ENCODE measurements at regions not wholly inside any gene's neighbourhood (a gene's known extent, or its start where the extent isn't known, plus 50 kb on each side); places are given as distances from the start of the nearest gene placed in this dataset.

DNA sequence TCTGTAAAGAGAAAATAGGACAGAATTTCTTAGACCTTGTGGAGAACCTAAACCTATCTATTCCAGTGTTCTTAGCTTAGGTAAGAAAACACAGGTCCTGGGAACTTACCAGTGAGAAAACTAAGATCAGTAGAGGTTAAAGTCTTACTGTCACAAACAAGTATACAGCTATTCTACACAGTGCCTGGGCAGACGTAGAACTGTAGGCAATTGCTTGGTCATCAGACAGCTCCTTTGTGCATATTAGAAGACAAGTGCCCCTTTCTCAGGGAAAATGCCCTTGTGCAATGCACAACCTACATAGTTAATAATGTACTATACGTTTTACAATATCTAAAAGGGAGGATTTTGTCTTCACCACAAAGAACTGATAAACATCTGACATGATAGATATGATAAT lies 86.6 kb upstream of the JADE1 start:
- TF ChIP-seq, protein P1, sequence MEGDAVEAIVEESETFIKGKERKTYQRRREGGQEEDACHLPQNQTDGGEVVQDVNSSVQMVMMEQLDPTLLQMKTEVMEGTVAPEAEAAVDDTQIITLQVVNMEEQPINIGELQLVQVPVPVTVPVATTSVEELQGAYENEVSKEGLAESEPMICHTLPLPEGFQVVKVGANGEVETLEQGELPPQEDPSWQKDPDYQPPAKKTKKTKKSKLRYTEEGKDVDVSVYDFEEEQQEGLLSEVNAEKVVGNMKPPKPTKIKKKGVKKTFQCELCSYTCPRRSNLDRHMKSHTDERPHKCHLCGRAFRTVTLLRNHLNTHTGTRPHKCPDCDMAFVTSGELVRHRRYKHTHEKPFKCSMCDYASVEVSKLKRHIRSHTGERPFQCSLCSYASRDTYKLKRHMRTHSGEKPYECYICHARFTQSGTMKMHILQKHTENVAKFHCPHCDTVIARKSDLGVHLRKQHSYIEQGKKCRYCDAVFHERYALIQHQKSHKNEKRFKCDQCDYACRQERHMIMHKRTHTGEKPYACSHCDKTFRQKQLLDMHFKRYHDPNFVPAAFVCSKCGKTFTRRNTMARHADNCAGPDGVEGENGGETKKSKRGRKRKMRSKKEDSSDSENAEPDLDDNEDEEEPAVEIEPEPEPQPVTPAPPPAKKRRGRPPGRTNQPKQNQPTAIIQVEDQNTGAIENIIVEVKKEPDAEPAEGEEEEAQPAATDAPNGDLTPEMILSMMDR (IDR thresholded peaks at IDR 0.05), result no peak
- TF ChIP-seq POLR2A (IDR thresholded peaks at IDR 0.05) (no peak), POLR2AphosphoS5 (IDR thresholded peaks at IDR 0.05) (no peak), EP300 (IDR thresholded peaks at IDR 0.05) (no peak)
